Activated CD4-positive, alpha-beta memory T cell treated with anti-CD3 and anti-CD28 coated beads, Interleukin-2, amount 10 ng/mL, durations not matched to agents 7 days and 5 days (primary cell): ENCODE measurements at regions not wholly inside any gene's neighbourhood (a gene's known extent, or its start where the extent isn't known, plus 50 kb on each side); places are given as distances from the start of the nearest gene placed in this dataset.

ENCODE experiments used
- CTCF ChIA-PET: fragments of 350-600 bp; sonication (Branson Sonifier 250); formaldehyde crosslinking; loops from one replicate; lab custom pipeline; 2021; ENCODE audit warnings: antibody characterized with exemption, inconsistent platforms; lab: Charles Lee
- POLR2A ChIA-PET: fragments of 350-600 bp; sonication (Branson Sonifier 250); formaldehyde crosslinking; loops from one replicate; lab custom pipeline; 2021; ENCODE audit warnings: antibody characterized with exemption; lab: Charles Lee
- DNase-seq: peaks from one replicate; pipeline ENCODE4 v3.0.0-alpha.2; 2020
- H3K27ac Mint-ChIP-seq: one replicate; pipeline ENCODE4 v1.8.0; 2021; ENCODE audit warnings: mild to moderate bottlenecking, mixed read lengths
- H3K27me3 Mint-ChIP-seq: one replicate; pipeline ENCODE4 v1.8.0; 2021; ENCODE audit warnings: mixed read lengths
- H3K36me3 Mint-ChIP-seq: one replicate; pipeline ENCODE4 v1.8.0; 2021; ENCODE audit warnings: low read depth, mixed read lengths
- H3K4me1 Mint-ChIP-seq: one replicate; pipeline ENCODE4 v1.8.0; 2021; ENCODE audit warnings: mixed read lengths
- H3K4me3 Mint-ChIP-seq: one replicate; pipeline ENCODE4 v1.8.0; 2021; ENCODE audit warnings: mild to moderate bottlenecking, mixed read lengths
- H3K9me3 Mint-ChIP-seq: one replicate; pipeline ENCODE4 v1.8.0; 2021; ENCODE audit warnings: mixed read lengths

DNA sequence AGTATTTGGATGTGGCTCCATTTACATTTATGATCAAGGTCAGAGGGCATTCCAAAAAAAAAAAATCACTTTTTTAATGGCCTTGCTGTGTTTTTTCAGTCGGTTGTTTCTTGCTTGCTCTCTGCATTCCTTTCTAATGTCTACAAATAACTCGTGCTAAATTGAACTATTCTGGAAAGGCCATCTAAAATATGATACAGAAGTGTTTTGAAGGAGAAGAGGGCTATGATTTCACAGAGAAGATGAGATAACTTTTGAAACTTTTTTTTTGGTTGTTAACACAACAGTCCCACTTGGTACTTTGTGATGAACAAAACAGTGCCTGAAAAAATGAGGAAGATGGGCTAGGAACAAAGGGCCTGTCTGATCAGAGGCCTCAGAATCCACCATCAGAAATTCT, 156.1 kb upstream of the SMLR1 start:
- CTCF ChIA-PET: no interaction called here
- no peak for DNase-seq
- H3K36me3 Mint-ChIP-seq: no peaks in the 10 kb centered on the region
- no peaks in the 10 kb centered on the region for H3K9me3 Mint-ChIP-seq
- POLR2A ChIA-PET: no interaction called here
- peaks cover 7% of the 10 kb centered on the region for H3K4me1 Mint-ChIP-seq
- H3K27ac Mint-ChIP-seq: no peak overlapping the region
- H3K27me3 Mint-ChIP-seq: no peaks in the 10 kb centered on the region
- no peak overlapping the region for H3K4me3 Mint-ChIP-seq

DNA sequence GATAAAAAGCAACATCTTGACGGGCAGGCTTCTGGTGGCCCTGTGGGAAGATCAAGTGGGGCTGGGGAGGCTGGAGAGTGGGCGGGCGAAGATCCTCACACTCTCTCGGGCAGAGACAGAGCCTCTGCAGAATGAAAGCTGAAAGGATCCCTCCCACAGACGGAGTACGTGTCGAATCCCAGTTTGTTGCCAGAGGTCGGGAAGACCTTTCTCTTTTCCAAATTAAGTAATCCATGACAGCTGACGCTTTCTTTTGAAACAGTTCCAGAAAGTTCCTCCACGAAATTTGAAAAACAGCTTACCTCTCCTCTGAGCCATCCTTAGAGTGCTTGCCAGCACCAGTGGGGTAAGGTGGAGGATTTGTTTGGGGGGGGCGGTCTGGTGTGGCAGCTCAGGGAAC, 155.6 kb upstream of the SMLR1 start:
- Mint-ChIP-seq H3K4me3 (no peak overlapping the region), H3K27me3 (no peaks in the 10 kb centered on the region), H3K36me3 (no peaks in the 10 kb centered on the region), H3K4me1 (peaks cover 12% of the 10 kb centered on the region), H3K27ac (no peak overlapping the region), H3K9me3 (no peaks in the 10 kb centered on the region)
- ChIA-PET CTCF (no interaction called here), POLR2A (no interaction called here)
- DNase-seq: no peak

DNA sequence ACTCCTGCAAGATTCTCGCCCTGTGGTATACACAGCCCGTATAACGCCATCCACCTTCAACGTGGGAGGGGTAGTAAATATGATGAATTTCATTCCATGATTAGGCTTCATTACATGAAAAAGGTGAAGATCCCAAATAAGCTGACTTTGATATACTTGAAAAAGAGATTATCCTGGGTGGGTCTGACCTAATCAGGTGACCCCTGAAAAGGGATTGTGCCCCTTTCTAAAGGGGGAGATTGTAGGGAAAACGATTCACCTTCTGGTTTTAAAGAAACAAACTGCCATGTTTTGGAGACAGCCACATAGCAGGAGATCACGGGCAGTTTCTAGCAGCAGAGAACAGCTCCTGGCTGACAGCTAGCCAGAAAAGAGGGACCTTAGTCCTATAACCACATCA, 155.1 kb upstream of the SMLR1 start:
- Mint-ChIP-seq H3K27me3 (no peaks in the 10 kb centered on the region), H3K4me1 (peaks cover 17% of the 10 kb centered on the region), H3K36me3 (peaks cover under 1% of the 10 kb centered on the region), H3K9me3 (peaks cover 2% of the 10 kb centered on the region), H3K4me3 (no peak overlapping the region), H3K27ac (no peak overlapping the region)
- ChIA-PET POLR2A (no interaction called here), CTCF (no interaction called here)
- no peak for DNase-seq

DNA sequence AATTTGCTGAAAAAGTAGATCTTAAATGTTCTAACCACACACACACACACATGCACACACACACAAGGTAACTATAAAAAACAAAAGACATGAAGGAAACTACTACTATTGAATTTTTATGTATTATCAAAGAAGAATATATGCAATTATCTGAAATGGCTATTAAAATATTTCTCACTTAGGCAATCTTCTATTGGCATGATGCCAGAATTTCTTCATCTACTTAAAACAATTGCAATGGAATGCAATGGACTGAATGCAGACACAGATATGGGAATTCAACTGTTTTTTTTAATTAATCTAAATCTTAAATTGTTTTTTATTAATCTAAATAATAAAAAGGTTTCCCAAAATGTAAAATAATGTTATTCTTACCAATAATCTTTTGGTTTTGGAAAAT, 152.6 kb upstream of the SMLR1 start:
- H3K27me3 Mint-ChIP-seq: no peaks in the 10 kb centered on the region
- H3K4me1 Mint-ChIP-seq: peaks cover 20% of the 10 kb centered on the region
- H3K27ac Mint-ChIP-seq: no peak overlapping the region
- peaks cover 12% of the 10 kb centered on the region for H3K9me3 Mint-ChIP-seq
- ChIA-PET CTCF (interaction anchor here (0.9 kb wide), 1 partner anchor 308 kb away, joined by 5 read pairs; no protein-coding TSS in a partner anchor), POLR2A (no interaction called here)
- H3K36me3 Mint-ChIP-seq: peaks cover 10% of the 10 kb centered on the region
- H3K4me3 Mint-ChIP-seq: no peak overlapping the region
- no peak for DNase-seq

DNA sequence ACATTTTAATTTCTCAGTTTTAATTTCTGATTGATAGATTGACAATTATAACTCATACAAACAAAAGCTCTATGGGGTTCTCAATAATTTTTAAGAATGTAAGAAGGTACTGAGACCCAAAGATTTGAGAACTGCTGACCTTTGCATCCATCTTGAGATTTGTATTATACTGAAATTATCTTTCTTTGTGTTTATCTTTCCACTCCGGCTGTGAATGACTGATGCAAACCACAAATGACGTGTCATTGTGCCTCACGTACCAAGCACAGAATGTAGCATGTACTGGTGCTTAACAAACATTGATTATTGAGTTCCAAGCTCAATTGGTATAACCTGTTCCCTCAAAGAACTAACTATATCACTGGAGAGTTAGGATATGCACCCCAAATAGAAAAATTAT, 152.1 kb upstream of the SMLR1 start:
- Mint-ChIP-seq H3K36me3 (peaks cover 12% of the 10 kb centered on the region), H3K9me3 (peaks cover 12% of the 10 kb centered on the region), H3K27me3 (no peaks in the 10 kb centered on the region), H3K4me1 (peaks cover 20% of the 10 kb centered on the region), H3K4me3 (no peak overlapping the region), H3K27ac (no peak overlapping the region)
- ChIA-PET CTCF (interaction anchor here (0.9 to 1.2 kb wide), 2 partner anchors 23 to 309 kb away, joined by 5 read pairs; no protein-coding TSS in a partner anchor), POLR2A (no interaction called here)
- DNase-seq: peak; percentile 36

DNA sequence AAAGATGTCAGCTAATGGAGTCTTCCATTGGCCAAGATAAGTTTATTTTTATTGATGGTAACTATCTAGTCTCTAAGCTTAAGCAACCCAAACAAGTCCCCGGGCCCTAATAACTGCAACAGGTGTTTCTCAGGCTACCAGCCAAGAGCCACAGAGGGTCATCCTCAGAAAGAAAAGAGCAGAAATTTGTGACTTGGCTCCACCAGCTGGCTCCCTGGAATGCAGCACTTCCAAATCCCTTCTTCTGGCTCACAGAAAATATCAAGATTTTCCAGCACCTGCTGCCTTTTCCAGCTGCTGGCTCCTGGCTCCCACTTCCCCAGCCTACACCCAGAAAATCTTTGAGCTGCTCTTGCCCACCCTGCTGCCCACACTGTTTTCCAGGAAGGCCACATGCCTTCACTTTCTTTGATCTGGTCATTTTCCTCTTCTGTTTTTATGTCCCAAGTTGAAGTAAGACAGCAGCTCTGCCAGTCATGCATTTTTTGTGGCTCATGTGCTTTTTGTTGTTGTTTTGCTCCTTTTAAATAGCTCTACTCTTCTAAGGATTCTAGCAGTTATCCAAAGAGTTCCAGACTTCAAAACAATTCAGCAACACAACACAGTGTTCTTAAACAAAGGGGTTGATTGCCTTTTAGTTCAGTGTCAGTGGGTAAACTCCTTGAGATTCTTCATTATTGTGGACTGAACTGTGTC, 151.0 kb upstream of the SMLR1 start:
- peaks cover 12% of the 10 kb centered on the region for H3K36me3 Mint-ChIP-seq
- DNase-seq: no peak
- POLR2A ChIA-PET: no interaction called here
- CTCF ChIA-PET: interaction anchor here (1.2 kb wide), 1 partner anchor 22 kb away, joined by 5 read pairs; no protein-coding TSS in a partner anchor
- no peak overlapping the region for H3K27ac Mint-ChIP-seq
- peaks cover 20% of the 10 kb centered on the region for H3K4me1 Mint-ChIP-seq
- no peak overlapping the region for H3K4me3 Mint-ChIP-seq
- H3K27me3 Mint-ChIP-seq: no peaks in the 10 kb centered on the region
- H3K9me3 Mint-ChIP-seq: peaks cover 12% of the 10 kb centered on the region

DNA sequence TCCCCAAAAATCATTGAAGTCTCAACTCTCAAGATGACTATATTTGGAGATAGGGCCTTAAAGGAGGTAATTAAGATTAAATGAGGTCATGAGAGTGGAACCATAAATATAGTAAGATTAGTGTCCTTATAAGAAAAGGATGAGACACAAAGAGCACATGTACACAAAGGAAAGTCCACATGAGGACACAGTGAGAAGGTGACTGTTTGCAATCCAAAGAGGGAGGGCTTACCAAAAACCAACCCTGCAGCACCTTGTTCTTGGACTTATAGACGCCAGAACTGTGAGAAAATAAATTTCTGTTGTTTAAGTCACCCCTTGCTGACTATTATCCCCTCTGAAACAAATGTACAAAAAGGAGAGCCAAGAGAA, 150.4 kb upstream of the SMLR1 start:
- POLR2A ChIA-PET: no interaction called here
- peaks cover 12% of the 10 kb centered on the region for H3K36me3 Mint-ChIP-seq

DNA sequence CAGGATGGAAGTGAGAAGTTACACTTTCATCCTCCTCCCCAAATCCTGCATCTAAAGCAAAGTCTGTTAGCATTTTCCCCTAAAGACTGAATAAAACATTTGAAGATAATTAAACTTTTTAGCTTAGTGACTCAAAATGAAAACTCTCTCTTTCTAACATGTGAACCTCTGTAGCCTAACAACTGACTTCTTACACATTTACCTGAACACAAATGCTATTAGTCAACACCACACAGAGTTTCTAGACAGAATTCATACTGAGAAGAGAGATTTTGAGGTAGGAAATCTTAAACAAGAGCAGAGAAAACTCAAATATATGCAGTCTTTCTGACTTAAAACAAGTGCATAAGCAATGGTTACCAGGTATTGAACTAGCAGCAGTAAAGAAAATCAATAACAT, 149.9 kb upstream of the SMLR1 start:
- Mint-ChIP-seq H3K9me3 (peaks cover 12% of the 10 kb centered on the region), H3K4me1 (peaks cover 20% of the 10 kb centered on the region), H3K36me3 (peaks cover 12% of the 10 kb centered on the region), H3K27ac (no peak overlapping the region), H3K4me3 (no peak overlapping the region), H3K27me3 (no peaks in the 10 kb centered on the region)
- no peak for DNase-seq
- CTCF ChIA-PET: no interaction called here
- POLR2A ChIA-PET: no interaction called here

More for the DNA sequence above, 150.4 kb upstream of the SMLR1 start:
- H3K9me3 Mint-ChIP-seq: peaks cover 12% of the 10 kb centered on the region
- H3K4me1 Mint-ChIP-seq: peaks cover 20% of the 10 kb centered on the region
- H3K27me3 Mint-ChIP-seq: no peaks in the 10 kb centered on the region
- no peak overlapping the region for H3K4me3 Mint-ChIP-seq
- no peak overlapping the region for H3K27ac Mint-ChIP-seq
- CTCF ChIA-PET: no interaction called here
- no peak for DNase-seq

DNA sequence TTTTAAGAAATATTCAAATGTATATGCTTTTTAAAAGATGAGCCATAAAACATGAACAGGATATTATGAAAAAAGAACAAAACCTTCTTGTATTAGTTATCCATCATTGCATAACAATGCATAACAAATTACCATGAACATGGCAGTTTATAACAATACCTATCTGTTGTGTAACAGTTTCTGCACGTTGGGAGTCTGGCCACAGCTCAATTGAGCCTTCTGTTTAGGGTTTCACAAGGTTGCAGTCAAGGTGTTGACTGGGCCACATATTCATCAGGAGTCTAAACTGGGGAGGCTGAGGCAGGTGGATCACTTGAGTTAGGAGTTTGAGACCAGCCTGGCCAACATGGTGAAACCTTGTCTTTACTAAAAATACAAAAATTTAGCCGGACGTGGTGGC, 149.4 kb upstream of the SMLR1 start:
- Mint-ChIP-seq H3K4me3 (no peak overlapping the region), H3K9me3 (peaks cover 12% of the 10 kb centered on the region), H3K36me3 (peaks cover 12% of the 10 kb centered on the region), H3K27me3 (no peaks in the 10 kb centered on the region), H3K4me1 (peaks cover 20% of the 10 kb centered on the region), H3K27ac (no peak overlapping the region)
- ChIA-PET CTCF (no interaction called here), POLR2A (no interaction called here)
- DNase-seq: no peak

DNA sequence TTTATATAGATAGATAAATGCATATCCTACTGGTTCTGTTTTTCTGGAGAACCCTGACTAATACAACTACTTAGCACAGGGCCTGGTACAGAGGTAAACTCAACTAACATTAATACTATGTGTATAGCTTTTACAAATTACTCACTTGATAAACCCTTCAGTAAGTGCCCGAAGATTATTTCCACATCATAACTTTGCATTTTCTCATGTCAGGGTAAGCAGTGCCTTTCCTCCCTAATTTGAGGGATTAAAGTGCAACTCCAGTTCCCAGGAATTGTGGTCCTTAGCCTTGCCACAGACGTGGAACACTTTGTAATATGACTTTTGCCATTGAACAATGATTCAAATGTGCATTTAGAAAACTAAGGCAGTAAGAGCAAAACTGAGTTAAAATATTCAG, 147.5 kb upstream of the SMLR1 start:
- Mint-ChIP-seq H3K27ac (no peak overlapping the region), H3K4me3 (no peak overlapping the region), H3K36me3 (peaks cover 12% of the 10 kb centered on the region), H3K9me3 (peaks cover 12% of the 10 kb centered on the region), H3K4me1 (peaks cover 19% of the 10 kb centered on the region), H3K27me3 (no peaks in the 10 kb centered on the region)
- no peak for DNase-seq
- ChIA-PET POLR2A (no interaction called here), CTCF (no interaction called here)

DNA sequence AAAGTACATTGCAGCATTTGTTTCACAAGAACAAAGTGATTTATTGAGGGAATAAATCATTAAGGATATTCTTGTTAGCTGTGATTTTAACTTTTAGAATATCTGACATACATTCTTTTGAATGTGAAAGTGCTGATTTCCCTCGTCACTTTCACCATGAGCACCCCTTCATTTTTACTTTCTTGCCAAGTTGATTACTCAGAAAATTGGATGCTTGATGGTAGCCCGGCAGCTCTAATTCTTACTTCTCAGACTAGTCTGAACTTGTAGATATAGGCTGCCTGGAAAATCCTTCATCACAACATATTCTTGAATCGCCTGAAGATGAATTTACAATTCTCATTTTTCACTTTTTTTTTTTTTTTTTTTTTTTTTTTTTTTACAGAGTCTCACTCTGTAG, 147.1 kb upstream of the SMLR1 start:
- ChIA-PET CTCF (no interaction called here), POLR2A (no interaction called here)
- Mint-ChIP-seq H3K4me1 (peaks cover 17% of the 10 kb centered on the region), H3K36me3 (peaks cover 12% of the 10 kb centered on the region), H3K27ac (no peak overlapping the region), H3K9me3 (peaks cover 12% of the 10 kb centered on the region), H3K4me3 (no peak overlapping the region), H3K27me3 (no peaks in the 10 kb centered on the region)
- DNase-seq: no peak

DNA sequence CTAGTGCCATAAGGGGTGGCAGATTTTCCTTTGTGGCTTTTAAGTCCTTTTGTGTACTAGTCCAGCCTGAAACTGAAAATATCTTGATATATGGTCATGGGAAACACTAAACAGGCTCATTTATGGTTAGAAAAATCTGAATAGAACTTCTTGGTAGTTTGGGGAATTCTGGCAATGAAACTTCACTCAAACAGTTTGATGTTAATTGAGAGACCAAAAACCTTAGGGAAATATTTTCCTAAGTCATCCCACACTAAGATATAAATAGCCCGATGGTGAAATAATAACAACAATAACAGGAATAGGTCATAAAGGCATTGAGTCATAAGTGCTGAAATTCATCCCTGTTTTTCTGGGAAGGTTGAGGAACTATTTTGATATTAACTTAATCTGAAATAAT, 146.2 kb upstream of the SMLR1 start:
- no peak for DNase-seq
- POLR2A ChIA-PET: no interaction called here
- H3K27me3 Mint-ChIP-seq: no peaks in the 10 kb centered on the region
- no peak overlapping the region for H3K27ac Mint-ChIP-seq
- no peak overlapping the region for H3K4me3 Mint-ChIP-seq
- peaks cover 12% of the 10 kb centered on the region for H3K36me3 Mint-ChIP-seq
- CTCF ChIA-PET: no interaction called here
- peaks cover 12% of the 10 kb centered on the region for H3K9me3 Mint-ChIP-seq
- H3K4me1 Mint-ChIP-seq: peaks cover 14% of the 10 kb centered on the region

DNA sequence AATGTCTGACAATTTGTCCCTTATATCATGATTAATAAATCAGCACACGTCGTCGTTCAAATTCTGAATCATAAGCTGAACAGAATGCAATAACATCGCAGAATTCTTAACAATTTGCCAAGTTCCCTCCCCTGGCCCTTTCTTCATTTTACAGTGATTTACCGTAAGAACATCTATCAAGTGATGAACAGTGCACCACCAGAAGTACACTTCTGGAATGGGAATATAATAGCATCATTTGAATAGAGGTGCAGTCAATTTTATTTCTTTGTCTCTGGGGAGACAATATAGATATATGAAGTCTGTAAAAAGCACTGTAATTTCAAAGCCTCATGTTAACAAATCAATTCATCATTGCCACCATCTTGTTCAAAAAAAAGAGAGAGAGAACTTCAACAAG, 145.1 kb upstream of the SMLR1 start:
- H3K9me3 Mint-ChIP-seq: peaks cover 10% of the 10 kb centered on the region
- peaks cover 12% of the 10 kb centered on the region for H3K36me3 Mint-ChIP-seq
- H3K4me3 Mint-ChIP-seq: no peak overlapping the region
- H3K27ac Mint-ChIP-seq: no peak overlapping the region
- peaks cover 3% of the 10 kb centered on the region for H3K4me1 Mint-ChIP-seq
- ChIA-PET POLR2A (no interaction called here), CTCF (interaction anchor here (0.8 kb wide), 1 partner anchor 16 kb away, joined by 3 read pairs; no protein-coding TSS in a partner anchor)
- no peak for DNase-seq
- no peaks in the 10 kb centered on the region for H3K27me3 Mint-ChIP-seq
